Liver (tissue), 8 donors: ENCODE measurements at regions not wholly inside any gene's neighbourhood (a gene's known extent, or its start where the extent isn't known, plus 50 kb on each side); places are given as distances from the start of the nearest gene placed in this dataset.

Experiments
- DNase-seq: peaks from one replicate; pipeline ENCODE4 v3.0.0-alpha.2; 2017; ENCODE audit warnings: low spot score
- H3K27ac ChIP-seq, 2 donors: one replicate each; pipeline ENCODE4 v1.7.0; 2013; ENCODE audit warnings: inconsistent platforms in 2 of 2, low read length in 2 of 2, control low read depth in 1 of 2, low read depth in 1 of 2, mild to moderate bottlenecking in 1 of 2
- H3K27me3 ChIP-seq, 4 donors: one replicate each; pipeline versions ENCODE4 v1.6.1 to v1.7.0; 2013; ENCODE audit warnings: low read length in 3 of 4, inconsistent platforms in 1 of 4, mild to moderate bottlenecking in 1 of 4, moderate library complexity in 1 of 4; ENCODE audit not compliant: control insufficient read depth in 4 of 4, insufficient read depth in 4 of 4
- H3K36me3 ChIP-seq, 4 donors: one replicate each; pipeline versions ENCODE4 v1.6.1 to v1.7.0; 2013; ENCODE audit warnings: low read length in 3 of 4, mild to moderate bottlenecking in 3 of 4, low read depth in 1 of 4, moderate library complexity in 1 of 4; ENCODE audit not compliant: control insufficient read depth in 4 of 4, insufficient read depth in 3 of 4
- H3K4me1 ChIP-seq, 4 donors: one replicate each; pipeline versions ENCODE4 v1.6.1 to v1.7.0; 2013; ENCODE audit warnings: low read length in 3 of 4, mild to moderate bottlenecking in 3 of 4, moderate library complexity in 1 of 4; ENCODE audit not compliant: control insufficient read depth in 4 of 4, insufficient read depth in 4 of 4
- H3K4me3 ChIP-seq, 3 donors: one replicate each; pipeline versions ENCODE4 v1.6.1 to v1.7.0; 2013; ENCODE audit warnings: low read length in 3 of 3, control low read depth in 1 of 3, low read depth in 1 of 3, mild to moderate bottlenecking in 1 of 3
- H3K9ac ChIP-seq, 2 donors: one replicate each; pipeline ENCODE4 v1.7.0; 2013; ENCODE audit warnings: low read length in 2 of 2, mild to moderate bottlenecking in 2 of 2, moderate library complexity in 2 of 2, control low read depth in 1 of 2, low read depth in 1 of 2
- H3K9me3 ChIP-seq, 4 donors: one replicate each; pipeline versions ENCODE4 v1.6.1 to v1.7.0; 2013; ENCODE audit warnings: low read length in 3 of 4; ENCODE audit not compliant: control insufficient read depth in 4 of 4
- EGR1 ChIP-seq, 2 donors: IDR thresholded peaks; 2 replicates each; pipeline ENCODE4 v1.6.1; 2016 to 2018; ENCODE audit warnings: antibody characterized with exemption in 2 of 2, low read depth in 2 of 2
- FOXA1 ChIP-seq: IDR thresholded peaks from 2 replicates; pipeline ENCODE4 v1.6.1; 2016; ENCODE audit warnings: antibody characterized with exemption
- FOXA2 ChIP-seq: IDR thresholded peaks from 2 replicates; pipeline ENCODE4 v1.6.1; 2016; ENCODE audit warnings: antibody characterized with exemption
- GABPA ChIP-seq, 2 donors: IDR thresholded peaks in 1 of 2; conservative IDR thresholded peaks in 1 of 2; 2 replicates each; pipeline ENCODE4 v1.6.1; 2016; ENCODE audit warnings: antibody characterized with exemption in 2 of 2, mild to moderate bottlenecking in 1 of 2, moderate library complexity in 1 of 2
- HNF4A ChIP-seq, 2 donors: conservative IDR thresholded peaks; 2 replicates each; pipeline ENCODE4 v1.6.1; 2016; ENCODE audit warnings: antibody characterized with exemption in 2 of 2, mild to moderate bottlenecking in 2 of 2
- HNF4G ChIP-seq: IDR thresholded peaks from 2 replicates; pipeline ENCODE4 v1.6.1; 2016; ENCODE audit warnings: antibody characterized with exemption
- JUND ChIP-seq, 2 donors: IDR thresholded peaks; 2 replicates each; pipeline ENCODE4 v1.6.1; 2016; ENCODE audit warnings: antibody characterized with exemption in 2 of 2
- NR2F2 ChIP-seq: IDR thresholded peaks from 2 replicates; pipeline ENCODE4 v1.6.1; 2016; ENCODE audit warnings: antibody characterized with exemption
- RAD21 ChIP-seq, 2 donors: IDR thresholded peaks; 2 replicates each; pipeline ENCODE4 v1.6.1; 2016; ENCODE audit warnings: antibody characterized with exemption in 2 of 2, mild to moderate bottlenecking in 2 of 2
- REST ChIP-seq: IDR thresholded peaks from 2 replicates; pipeline ENCODE4 v1.6.1; 2016; ENCODE audit warnings: antibody characterized with exemption, mild to moderate bottlenecking
- RXRA ChIP-seq, 2 donors: IDR thresholded peaks; 2 replicates each; pipeline ENCODE4 v1.6.1; 2017 to 2018; ENCODE audit warnings: antibody characterized with exemption in 2 of 2, mild to moderate bottlenecking in 1 of 2
- SP1 ChIP-seq: IDR thresholded peaks from 2 replicates; pipeline ENCODE4 v1.6.1; 2018; ENCODE audit warnings: antibody characterized with exemption, mild to moderate bottlenecking
- TAF1 ChIP-seq: conservative IDR thresholded peaks from 2 replicates; pipeline ENCODE4 v1.6.1; 2016; ENCODE audit warnings: antibody characterized with exemption, mild to moderate bottlenecking
- YY1 ChIP-seq: IDR thresholded peaks from 2 replicates; pipeline ENCODE4 v1.6.1; 2016; ENCODE audit warnings: antibody characterized with exemption, mild to moderate bottlenecking
- WGBS: extraction: QIAGEN DNeasy Blood & Tissue Kit; methylation state at CpG from one replicate; pipeline ENCODE4 v1.1.7; 2013; 5-methylcytosine and 5-hydroxymethylcytosine counted together
- TF ChIP-seq, protein P1 (sequence below): IDR thresholded peaks from 2 replicates; pipeline ENCODE4 v1.6.1; 2016; ENCODE audit warnings: antibody characterized with exemption
- TF ChIP-seq, protein P2 (sequence below): fragments of 150-350 bp; IDR thresholded peaks from 2 replicates; pipeline ENCODE4 v1.5.1; 2017; ENCODE audit warnings: improper control_type of control experiment, low read depth, low read length; ENCODE audit not compliant: missing input control
- TF ChIP-seq, protein P3 (sequence below): IDR thresholded peaks from 2 replicates; pipeline ENCODE4 v1.6.1; 2016; ENCODE audit warnings: antibody characterized with exemption
- TF ChIP-seq, protein P4 (sequence below): IDR thresholded peaks from 2 replicates; pipeline ENCODE4 v1.6.1; 2016; ENCODE audit warnings: antibody characterized with exemption
- donor health status: healthy.
- donor health status: healthy.
- donor health status: healthy.
- donor health status: healthy.
- donor health status: healthy.

- Histone ChIP-seq H3K4me1 (peaks cover 0 to 24% (median 13%) of the 10 kb centered on the region in 4 donors), H3K36me3 (no peaks in the 10 kb centered on the region), H3K27ac (no peak overlapping the region), H3K9ac (no peak overlapping the region), H3K9me3 (no peaks in the 10 kb centered on the region), H3K27me3 (no peaks in the 10 kb centered on the region), H3K4me3 (no peak overlapping the region)
- DNase-seq, result no peak
- TF ChIP-seq HNF4A (conservative IDR thresholded peaks at IDR 0.05), result peak in 1 of 2 donors; percentile 40
- TF ChIP-seq EGR1 (IDR thresholded peaks at IDR 0.05; ENCODE audit: low read depth in 2 of 2), result no peak
- peak in 1 of 2 donors; percentile 28 for TF ChIP-seq RXRA (IDR thresholded peaks at IDR 0.05)
- TF ChIP-seq, protein P1, sequence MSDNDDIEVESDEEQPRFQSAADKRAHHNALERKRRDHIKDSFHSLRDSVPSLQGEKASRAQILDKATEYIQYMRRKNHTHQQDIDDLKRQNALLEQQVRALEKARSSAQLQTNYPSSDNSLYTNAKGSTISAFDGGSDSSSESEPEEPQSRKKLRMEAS, result no peak
- WGBS, result 43% methylated on average over 4 of the region's 4 CpGs
These were observed 315.5 kb downstream of the RPS24 start for GRCh38 chr10:78349165-78349516.

DNA sequence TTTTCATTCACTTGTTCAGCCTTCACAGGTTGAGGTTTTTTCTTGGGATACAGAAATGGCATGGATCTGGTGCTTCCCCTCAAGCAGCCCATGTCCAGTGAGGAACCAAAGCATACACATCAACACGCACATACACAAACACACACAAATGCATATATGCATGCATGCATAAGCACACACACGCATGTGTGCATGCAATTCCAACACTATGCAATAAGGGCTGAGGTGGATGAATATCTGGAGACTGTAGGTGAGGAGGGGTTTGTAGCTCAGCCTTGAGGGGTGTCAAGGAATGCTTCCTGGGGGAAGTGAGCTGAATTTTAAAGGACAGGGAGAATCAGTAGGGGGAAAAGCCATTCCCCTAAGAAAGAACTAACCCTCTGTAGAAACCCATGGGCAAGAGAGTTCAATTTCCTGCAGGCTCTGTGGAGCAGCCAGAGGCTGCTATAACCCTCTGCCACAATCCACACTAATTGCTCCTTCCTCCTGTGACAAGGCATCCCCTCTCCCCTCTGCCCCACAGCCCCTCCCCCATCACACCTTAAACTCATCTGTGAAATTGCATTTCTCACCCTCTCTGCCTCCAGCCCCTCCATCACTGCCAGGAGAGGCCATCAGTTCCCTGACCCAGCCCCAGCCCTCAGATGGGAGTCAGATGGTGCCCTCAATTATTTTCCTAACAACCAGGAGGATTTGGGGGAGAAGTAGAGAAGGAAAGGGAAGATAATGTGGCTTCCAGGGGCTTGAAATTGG lies 316.4 kb downstream of the RPS24 start:
- Histone ChIP-seq H3K9ac (no peak overlapping the region), H3K27me3 (no peaks in the 10 kb centered on the region), H3K4me3 (no peak overlapping the region), H3K4me1 (peaks cover 0 to 24% (median 13%) of the 10 kb centered on the region in 4 donors), H3K36me3 (no peaks in the 10 kb centered on the region), H3K9me3 (no peaks in the 10 kb centered on the region), H3K27ac (no peak overlapping the region)
- TF ChIP-seq FOXA1 (no peak), JUND (IDR thresholded peaks at IDR 0.05) (no peak), TAF1 (no peak), YY1 (no peak), SP1 (no peak), GABPA (IDR thresholded peaks at IDR 0.05 in 1 of 2, conservative IDR thresholded peaks at IDR 0.05 in 1 of 2) (no peak), EGR1 (IDR thresholded peaks at IDR 0.05; ENCODE audit: low read depth in 2 of 2) (no peak), REST (no peak), HNF4G (no peak), FOXA2 (no peak), RAD21 (IDR thresholded peaks at IDR 0.05) (no peak), RXRA (IDR thresholded peaks at IDR 0.05) (no peak), HNF4A (conservative IDR thresholded peaks at IDR 0.05) (no peak), NR2F2 (no peak)
- TF ChIP-seq, protein P1, result no peak
- TF ChIP-seq, protein P2, sequence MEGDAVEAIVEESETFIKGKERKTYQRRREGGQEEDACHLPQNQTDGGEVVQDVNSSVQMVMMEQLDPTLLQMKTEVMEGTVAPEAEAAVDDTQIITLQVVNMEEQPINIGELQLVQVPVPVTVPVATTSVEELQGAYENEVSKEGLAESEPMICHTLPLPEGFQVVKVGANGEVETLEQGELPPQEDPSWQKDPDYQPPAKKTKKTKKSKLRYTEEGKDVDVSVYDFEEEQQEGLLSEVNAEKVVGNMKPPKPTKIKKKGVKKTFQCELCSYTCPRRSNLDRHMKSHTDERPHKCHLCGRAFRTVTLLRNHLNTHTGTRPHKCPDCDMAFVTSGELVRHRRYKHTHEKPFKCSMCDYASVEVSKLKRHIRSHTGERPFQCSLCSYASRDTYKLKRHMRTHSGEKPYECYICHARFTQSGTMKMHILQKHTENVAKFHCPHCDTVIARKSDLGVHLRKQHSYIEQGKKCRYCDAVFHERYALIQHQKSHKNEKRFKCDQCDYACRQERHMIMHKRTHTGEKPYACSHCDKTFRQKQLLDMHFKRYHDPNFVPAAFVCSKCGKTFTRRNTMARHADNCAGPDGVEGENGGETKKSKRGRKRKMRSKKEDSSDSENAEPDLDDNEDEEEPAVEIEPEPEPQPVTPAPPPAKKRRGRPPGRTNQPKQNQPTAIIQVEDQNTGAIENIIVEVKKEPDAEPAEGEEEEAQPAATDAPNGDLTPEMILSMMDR, result no peak
- TF ChIP-seq, protein P3, sequence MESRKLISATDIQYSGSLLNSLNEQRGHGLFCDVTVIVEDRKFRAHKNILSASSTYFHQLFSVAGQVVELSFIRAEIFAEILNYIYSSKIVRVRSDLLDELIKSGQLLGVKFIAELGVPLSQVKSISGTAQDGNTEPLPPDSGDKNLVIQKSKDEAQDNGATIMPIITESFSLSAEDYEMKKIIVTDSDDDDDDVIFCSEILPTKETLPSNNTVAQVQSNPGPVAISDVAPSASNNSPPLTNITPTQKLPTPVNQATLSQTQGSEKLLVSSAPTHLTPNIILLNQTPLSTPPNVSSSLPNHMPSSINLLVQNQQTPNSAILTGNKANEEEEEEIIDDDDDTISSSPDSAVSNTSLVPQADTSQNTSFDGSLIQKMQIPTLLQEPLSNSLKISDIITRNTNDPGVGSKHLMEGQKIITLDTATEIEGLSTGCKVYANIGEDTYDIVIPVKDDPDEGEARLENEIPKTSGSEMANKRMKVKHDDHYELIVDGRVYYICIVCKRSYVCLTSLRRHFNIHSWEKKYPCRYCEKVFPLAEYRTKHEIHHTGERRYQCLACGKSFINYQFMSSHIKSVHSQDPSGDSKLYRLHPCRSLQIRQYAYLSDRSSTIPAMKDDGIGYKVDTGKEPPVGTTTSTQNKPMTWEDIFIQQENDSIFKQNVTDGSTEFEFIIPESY, result no peak
- TF ChIP-seq, protein P4, sequence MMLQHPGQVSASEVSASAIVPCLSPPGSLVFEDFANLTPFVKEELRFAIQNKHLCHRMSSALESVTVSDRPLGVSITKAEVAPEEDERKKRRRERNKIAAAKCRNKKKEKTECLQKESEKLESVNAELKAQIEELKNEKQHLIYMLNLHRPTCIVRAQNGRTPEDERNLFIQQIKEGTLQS, result no peak
- 97% methylated on average over 2 of the region's 2 CpGs for WGBS
- no peak for DNase-seq
